ENCODE measurements at regions not wholly inside any gene's neighbourhood (a gene's known extent, or its start where the extent isn't known, plus 50 kb on each side); places are given as distances from the start of the nearest gene placed in this dataset.

DNA sequence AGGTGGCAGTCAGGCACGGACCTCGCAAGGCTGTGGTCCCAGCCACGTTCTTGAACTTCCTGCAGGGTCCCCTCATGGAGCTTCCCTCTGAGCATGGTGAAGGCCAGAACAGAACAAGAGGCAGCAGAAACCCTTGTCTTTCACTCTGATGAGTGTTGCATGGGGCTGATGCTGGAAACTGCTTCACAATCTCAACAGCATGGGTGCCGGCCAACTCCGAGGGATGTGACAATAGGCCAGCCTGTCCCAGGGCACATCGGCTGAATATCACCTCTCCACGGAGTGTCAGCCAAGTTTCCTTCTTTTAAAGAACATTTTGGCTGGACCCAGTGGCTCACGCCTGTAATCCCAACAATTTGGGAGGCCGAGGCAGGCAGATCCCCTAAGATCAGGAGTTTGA lies 173.9 kb downstream of the FOXO1 start:
- no peak for DNase-seq

DNA sequence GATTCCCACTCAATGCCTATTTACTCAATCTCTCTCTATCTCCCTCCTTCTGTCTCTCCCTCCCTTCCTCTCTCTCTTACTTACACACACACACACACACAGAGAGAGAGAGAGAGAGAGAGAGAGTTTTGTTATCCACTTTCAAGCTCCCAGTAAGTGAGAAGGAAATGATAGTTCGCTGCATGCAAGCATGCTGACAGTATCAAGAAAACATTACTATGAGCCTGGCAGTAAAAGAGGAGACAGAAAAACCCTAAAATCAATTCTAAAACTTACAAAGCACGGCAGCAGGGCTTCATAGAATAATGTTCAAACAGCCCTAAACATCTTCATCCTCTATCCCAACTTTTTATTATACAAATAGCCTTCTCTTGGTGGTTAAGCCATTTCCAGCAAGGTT lies 171.9 kb downstream of the FOXO1 start:
- no peak for DNase-seq

- DNase-seq = no peak
Observed at GRCh38 chr13:40494946-40495620, 171.4 kb downstream of the FOXO1 start.

GRCh38 chr13:40495621-40496001 lies 170.8 kb downstream of the FOXO1 start:
- no peak for DNase-seq

GRCh38 chr13:40496035-40496810 lies 170.2 kb downstream of the FOXO1 start:
- no peak for DNase-seq

GRCh38 chr13:40498461-40498860 lies 168.0 kb downstream of the FOXO1 start:
- DNase-seq = no peak

DNA sequence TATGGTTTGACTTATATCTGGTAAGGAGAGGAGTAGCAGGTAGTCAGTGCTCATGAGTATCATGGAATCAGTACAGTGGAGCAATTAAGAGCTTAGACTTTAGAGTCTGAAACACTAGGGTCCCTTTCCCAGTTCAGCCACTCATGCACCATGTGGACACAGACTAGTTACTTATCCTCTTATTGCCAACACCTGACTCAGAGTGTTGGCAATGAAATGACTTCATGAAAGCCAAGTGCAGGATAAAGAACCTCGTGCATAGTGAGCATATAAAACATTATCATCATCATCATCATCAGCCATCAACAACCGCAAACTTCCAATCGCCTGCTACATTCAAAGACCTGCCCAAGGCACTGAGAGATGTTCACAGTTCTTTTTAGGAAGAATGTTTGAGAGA lies 164.2 kb downstream of the FOXO1 start:
- DNase-seq = no peak

DNA sequence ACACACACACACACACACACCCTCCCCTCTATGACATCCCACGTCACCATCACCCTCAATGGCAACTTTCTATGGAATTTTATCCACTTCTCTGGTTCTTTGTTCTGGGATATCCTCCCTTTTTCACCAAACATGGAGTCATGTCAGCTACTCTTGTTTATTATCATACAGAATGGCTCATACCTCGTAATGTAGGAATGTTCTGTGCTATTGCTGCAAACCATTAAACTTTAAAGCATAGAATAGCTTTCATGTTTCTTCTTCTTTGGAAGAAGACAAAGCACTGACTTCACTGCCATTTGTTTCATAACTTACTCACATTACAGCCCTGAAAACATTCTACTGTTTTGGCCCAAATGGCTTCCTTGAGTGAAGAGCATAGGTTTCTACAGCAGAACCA lies 163.4 kb downstream of the FOXO1 start:
- DNase-seq = no peak

DNA sequence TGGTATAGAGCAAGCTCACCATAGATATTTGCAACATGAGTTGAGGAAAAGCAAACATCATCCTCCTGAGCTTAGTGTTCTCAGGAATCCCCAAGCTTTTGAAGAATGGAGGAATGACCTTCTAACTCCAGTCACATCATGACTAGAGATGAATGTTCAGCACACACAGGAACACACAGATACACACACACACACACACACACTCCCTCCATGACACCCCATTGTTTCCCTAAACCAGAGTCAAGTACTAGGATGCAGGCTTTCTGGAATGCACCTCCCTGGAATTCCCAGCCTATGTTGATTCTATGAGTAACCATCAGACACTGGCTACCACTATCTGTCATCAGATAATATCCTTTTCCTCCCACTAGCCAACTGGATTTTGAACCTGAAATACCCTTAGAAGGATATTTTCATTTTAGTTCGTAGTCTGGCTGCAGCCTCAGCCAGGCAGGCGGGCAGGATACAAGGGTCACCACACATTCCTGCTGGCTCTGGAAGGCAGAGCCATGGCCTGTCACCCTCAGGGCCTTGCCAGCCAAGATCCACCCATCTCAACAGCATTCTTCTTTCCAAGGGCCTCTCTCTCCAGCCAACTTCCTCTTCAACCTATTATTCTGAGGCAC lies 162.4 kb downstream of the FOXO1 start:
- peak; percentile 28 for DNase-seq

DNA sequence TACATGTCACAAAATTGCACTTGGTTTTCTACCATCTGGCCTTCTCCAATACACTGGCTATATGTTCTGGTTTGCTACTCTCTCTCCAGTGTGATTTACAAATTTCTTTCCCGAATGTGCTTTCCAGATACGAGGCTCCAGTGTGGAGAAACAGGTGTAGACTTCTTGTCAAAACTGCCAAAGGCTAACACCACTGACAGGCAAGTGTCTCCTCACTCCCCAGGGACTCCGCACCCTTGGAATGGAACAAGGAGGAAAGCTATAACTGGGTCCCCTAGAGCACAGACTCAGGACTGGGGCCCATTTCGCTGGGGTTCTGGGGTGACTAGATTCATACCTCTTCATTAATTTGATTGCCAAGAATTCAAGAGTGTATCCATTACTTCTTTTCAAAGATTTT lies 161.8 kb downstream of the FOXO1 start:
- no peak for DNase-seq

DNA sequence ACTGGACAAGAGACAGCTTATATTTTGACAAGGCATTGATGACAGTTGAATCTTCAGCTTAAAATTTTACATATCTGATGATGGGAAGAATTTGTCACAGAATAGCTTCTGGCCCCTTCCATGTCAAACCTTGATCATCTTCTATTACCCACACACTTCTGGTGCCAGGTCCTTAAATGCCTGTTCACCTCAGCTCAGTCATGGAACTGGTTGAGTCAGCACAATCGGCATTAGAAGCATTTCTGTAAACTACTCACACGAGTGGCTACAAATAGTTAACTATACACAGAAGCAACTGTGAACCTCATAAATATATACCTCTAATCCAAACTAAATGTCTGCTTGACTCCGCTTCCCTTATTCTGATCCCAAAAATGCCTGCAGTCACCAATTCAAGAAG lies 161.2 kb downstream of the FOXO1 start:
- DNase-seq = no peak
